OCI-LY7 (cell line): ENCODE measurements at regions not wholly inside any gene's neighbourhood (a gene's known extent, or its start where the extent isn't known, plus 50 kb on each side); places are given as distances from the start of the nearest gene placed in this dataset.

Source experiments
- BruUV-seq: library from RNA; stranded (reverse); fragments of 400-500 nt; replicated peaks from 2 replicates; lab custom pipeline; 2021; lab: Mats Ljungman, UMichigan
- CTCF ChIA-PET: fragments of 300-600 bp; sonication (Branson Sonifier 250); formaldehyde crosslinking; loops from one replicate; lab custom pipeline; 2022; ENCODE audit warnings: antibody characterized with exemption; ENCODE audit not compliant: unreplicated experiment; lab: Charles Lee
- POLR2A ChIA-PET: fragments of 300-600 bp; sonication (Branson Sonifier 250); formaldehyde crosslinking; loops from one replicate; lab custom pipeline; 2022; ENCODE audit warnings: antibody characterized with exemption; lab: Charles Lee
- DNase-seq: peaks from one replicate; pipeline ENCODE4 v3.0.0-alpha.2; 2015; ENCODE audit warnings: low spot score
- H2AFZ ChIP-seq: fragments of 200-600 bp; sonication (generic), shearing (Covaris generic); 2 replicates; pipeline ENCODE4 v1.6.1; 2014; ENCODE audit warnings: mild to moderate bottlenecking, antibody characterized with exemption, low read length, moderate library complexity
- H3K27ac ChIP-seq: fragments of 200-600 bp; sonication (generic); 2 replicates; pipeline ENCODE4 v1.5.1; 2014; ENCODE audit warnings: mixed run types, low read depth, mild to moderate bottlenecking, moderate library complexity, low read length, inconsistent platforms; ENCODE audit not compliant: poor library complexity, severe bottlenecking
- H3K36me3 ChIP-seq: fragments of 200-600 bp; sonication (generic); 2 replicates; pipeline ENCODE4 v1.6.1; 2014; ENCODE audit warnings: mild to moderate bottlenecking, antibody characterized with exemption, low read length, moderate library complexity, mixed read lengths; ENCODE audit not compliant: insufficient read depth
- H3K4me1 ChIP-seq: fragments of 200-600 bp; sonication (generic); 2 replicates; pipeline ENCODE4 v1.5.1; 2014; ENCODE audit warnings: mild to moderate bottlenecking, low read length; ENCODE audit not compliant: insufficient read depth, poor library complexity, severe bottlenecking
- H3K4me2 ChIP-seq: fragments of 200-600 bp; sonication (generic); 2 replicates; pipeline ENCODE4 v1.6.1; 2014; ENCODE audit warnings: mild to moderate bottlenecking, low read length
- H3K4me3 ChIP-seq: fragments of 200-600 bp; sonication (generic); 2 replicates; pipeline ENCODE4 v1.5.1; 2014; ENCODE audit warnings: mild to moderate bottlenecking, low read depth, low read length; ENCODE audit not compliant: poor library complexity, severe bottlenecking
- H3K79me2 ChIP-seq: fragments of 200-600 bp; sonication (generic); 2 replicates; pipeline ENCODE4 v1.6.1; 2016; ENCODE audit warnings: low read depth, mild to moderate bottlenecking, low read length, moderate library complexity, mixed read lengths; ENCODE audit not compliant: insufficient read depth
- H3K9me2 ChIP-seq: fragments of 200-600 bp; sonication (generic); 2 replicates; pipeline ENCODE4 v1.6.1; 2016; ENCODE audit warnings: mild to moderate bottlenecking, low read length, mixed read lengths; ENCODE audit not compliant: insufficient read depth
- H3K9me3 ChIP-seq: fragments of 200-600 bp; sonication (generic); 2 replicates; pipeline ENCODE4 v1.6.1; 2014; ENCODE audit warnings: mild to moderate bottlenecking, mixed run types, low read length, mixed read lengths
- H4K20me1 ChIP-seq: fragments of 200-600 bp; sonication (generic); 2 replicates; pipeline ENCODE4 v1.6.1; 2014; ENCODE audit warnings: mild to moderate bottlenecking, antibody characterized with exemption, low read length, moderate library complexity, mixed read lengths; ENCODE audit not compliant: insufficient read depth
- EZH2phosphoT487 ChIP-seq: fragments of 200-600 bp; sonication (generic); IDR thresholded peaks from 2 replicates; pipeline ENCODE4 v1.6.1; 2018; ENCODE audit warnings: low read depth, borderline replicate concordance, mild to moderate bottlenecking, mixed run types, antibody characterized with exemption, low read length, moderate library complexity, mixed read lengths
- intact Hi-C: fragments of 100-400 bp; cut with micrococcal nuclease; formaldehyde crosslinking; loops from one replicate; pipeline ENCODE4 v1.10.0; 2022; ENCODE audit not compliant: unreplicated experiment
- TF ChIP-seq, protein P1 (sequence below): fragments of 200-600 bp; sonication (generic); conservative IDR thresholded peaks from 2 replicates; pipeline ENCODE4 v1.5.1; 2014; ENCODE audit warnings: mild to moderate bottlenecking, antibody characterized with exemption, low read length, moderate library complexity, mixed read lengths

DNA sequence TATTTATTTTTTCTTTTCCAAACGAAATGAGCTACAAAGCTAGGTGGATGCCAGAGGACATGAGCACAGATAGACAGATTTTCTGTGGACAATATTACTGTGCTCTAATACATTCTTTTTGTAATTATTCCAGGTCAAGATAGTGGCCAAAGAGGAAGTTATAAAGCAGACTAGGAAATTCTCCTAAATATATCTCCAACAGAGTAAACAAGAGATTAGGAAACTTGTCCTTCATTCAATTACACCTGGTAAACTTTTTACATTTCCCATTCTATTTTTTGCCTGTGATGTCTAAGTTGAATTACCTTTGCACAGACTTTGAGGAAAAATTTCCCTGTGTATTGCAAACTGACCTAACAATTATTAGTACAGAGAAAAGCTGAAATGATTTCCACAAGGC is 905.5 kb upstream of the PCDH20 start:
- BruUV-seq, result no TSS peak
- Histone ChIP-seq H3K36me3 (no peaks in the 10 kb centered on the region), H3K4me1 (peaks cover 14% of the 10 kb centered on the region), H3K27ac (no peak overlapping the region), H3K9me3 (no peaks in the 10 kb centered on the region), H3K79me2 (no peaks in the 10 kb centered on the region), H3K4me2 (0 out of 2 replicates have a peak overlapping the region, but pooled peaks have one; percentile 19), H3K4me3 (no peak overlapping the region), H4K20me1 (no peaks in the 10 kb centered on the region), H3K9me2 (no peaks in the 10 kb centered on the region), H2AFZ (peak overlapping the region; percentile 84)
- POLR2A ChIA-PET, result interaction anchor here (0.5 to 1.5 kb wide), 7 partner anchors 15 to 808 kb away, joined by 3 to 5 read pairs (median 3); no protein-coding TSS in a partner anchor
- CTCF ChIA-PET, result no interaction called here
- DNase-seq, result no peak
- TF ChIP-seq EZH2phosphoT487, result no peak
- TF ChIP-seq, protein P1, sequence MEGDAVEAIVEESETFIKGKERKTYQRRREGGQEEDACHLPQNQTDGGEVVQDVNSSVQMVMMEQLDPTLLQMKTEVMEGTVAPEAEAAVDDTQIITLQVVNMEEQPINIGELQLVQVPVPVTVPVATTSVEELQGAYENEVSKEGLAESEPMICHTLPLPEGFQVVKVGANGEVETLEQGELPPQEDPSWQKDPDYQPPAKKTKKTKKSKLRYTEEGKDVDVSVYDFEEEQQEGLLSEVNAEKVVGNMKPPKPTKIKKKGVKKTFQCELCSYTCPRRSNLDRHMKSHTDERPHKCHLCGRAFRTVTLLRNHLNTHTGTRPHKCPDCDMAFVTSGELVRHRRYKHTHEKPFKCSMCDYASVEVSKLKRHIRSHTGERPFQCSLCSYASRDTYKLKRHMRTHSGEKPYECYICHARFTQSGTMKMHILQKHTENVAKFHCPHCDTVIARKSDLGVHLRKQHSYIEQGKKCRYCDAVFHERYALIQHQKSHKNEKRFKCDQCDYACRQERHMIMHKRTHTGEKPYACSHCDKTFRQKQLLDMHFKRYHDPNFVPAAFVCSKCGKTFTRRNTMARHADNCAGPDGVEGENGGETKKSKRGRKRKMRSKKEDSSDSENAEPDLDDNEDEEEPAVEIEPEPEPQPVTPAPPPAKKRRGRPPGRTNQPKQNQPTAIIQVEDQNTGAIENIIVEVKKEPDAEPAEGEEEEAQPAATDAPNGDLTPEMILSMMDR, result no peak
- intact Hi-C loops, result loop anchor here (2.0 kb wide), 1 partner anchor 38 kb away; no protein-coding TSS in a partner anchor

DNA sequence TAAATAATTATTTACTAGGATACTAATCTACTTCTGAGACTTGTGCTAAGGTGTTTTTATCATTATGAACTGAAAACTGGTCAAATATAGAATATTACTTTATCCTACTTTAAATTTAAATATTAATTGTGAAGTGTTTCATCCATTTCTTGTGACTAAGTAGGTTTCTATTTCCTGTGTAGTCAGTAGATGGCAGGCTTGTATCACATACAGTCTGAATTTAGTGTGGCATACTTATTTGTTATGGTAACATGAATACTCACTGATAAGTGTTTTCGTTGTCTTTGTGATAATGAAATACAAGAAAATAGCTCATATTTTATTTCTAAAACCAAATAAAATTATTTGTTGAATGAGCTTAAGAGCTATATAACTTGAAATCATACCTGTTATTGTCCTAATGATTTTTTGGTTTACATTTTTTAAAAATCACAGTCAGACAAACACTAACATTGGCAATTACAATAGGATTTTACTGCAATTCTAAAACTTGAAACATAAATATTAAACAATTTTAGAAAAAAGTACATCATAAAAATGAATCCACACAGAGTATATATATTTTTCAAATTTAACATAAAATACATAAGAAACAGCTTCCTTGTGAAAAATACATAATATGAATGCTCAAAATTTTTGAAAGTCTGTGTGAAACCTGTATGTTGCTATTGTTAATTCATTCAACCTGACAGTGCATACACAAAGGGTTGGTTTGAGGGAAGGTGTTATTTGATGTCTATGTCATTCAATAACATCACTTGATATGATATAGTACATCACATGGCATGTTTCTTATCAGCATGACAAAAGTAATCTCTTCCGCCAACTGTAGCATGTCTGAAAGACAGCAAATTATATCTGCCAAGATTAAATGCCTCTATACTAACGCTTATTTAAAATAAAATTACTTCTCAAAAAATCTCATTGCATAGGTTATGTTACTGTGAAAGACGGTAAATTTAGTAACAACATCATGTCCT is 904.8 kb upstream of the PCDH20 start:
- Histone ChIP-seq H3K4me2 (peak overlapping the region; percentile 19; the same call in 1 of the 2 replicates), H2AFZ (peak overlapping the region; percentile 84), H4K20me1 (no peaks in the 10 kb centered on the region), H3K4me1 (peaks cover 14% of the 10 kb centered on the region), H3K9me2 (no peaks in the 10 kb centered on the region), H3K36me3 (no peaks in the 10 kb centered on the region), H3K27ac (no peak overlapping the region), H3K79me2 (no peaks in the 10 kb centered on the region), H3K4me3 (no peak overlapping the region), H3K9me3 (no peaks in the 10 kb centered on the region)
- CTCF ChIA-PET, result no interaction called here
- no TSS peak for BruUV-seq
- no peak for TF ChIP-seq EZH2phosphoT487
- TF ChIP-seq, protein P1, result peak; percentile 96
- peak; percentile 76 for DNase-seq
- POLR2A ChIA-PET, result interaction anchor here (0.5 to 1.5 kb wide), 7 partner anchors 14 to 809 kb away, joined by 3 to 5 read pairs (median 3); no protein-coding TSS in a partner anchor
- intact Hi-C loops, result loop anchor here (2.0 kb wide), 1 partner anchor 38 kb away; no protein-coding TSS in a partner anchor
